TTC549 (cell line): ENCODE measurements at regions not wholly inside any gene's neighbourhood (a gene's known extent, or its start where the extent isn't known, plus 50 kb on each side); places are given as distances from the start of the nearest gene placed in this dataset.
"Not testable (repeated sequence)": the region's sequence is repeated elsewhere in the genome, so short reads cannot be mapped to it uniquely, and the experiment has no call there.

Experiments
- FAIRE-seq: peaks from 2 replicates; lab custom pipeline; 2012; peaks lifted over from hg19 to GRCh38; lab: Jason Lieb, UNC

DNA sequence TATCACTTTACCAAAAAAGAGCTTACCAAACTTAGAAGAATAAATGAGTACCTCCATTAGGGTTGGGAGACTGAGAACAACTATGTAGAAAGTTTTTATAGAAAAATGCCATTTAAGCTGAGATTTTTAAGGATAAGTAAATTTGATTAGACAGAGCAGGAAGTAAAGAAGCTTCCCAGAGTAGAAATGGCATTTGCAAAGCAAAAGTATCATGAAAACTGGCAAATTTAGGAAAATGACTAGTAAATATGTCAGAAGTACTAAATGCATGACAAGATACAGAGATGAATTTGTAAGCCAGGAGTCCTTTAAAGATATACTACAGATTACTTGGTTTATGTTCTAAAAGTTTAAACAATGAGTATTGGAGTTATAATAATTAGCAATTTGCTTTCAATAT lies 2581.8 kb downstream of the PCDH9 start:
- no peak for FAIRE-seq

DNA sequence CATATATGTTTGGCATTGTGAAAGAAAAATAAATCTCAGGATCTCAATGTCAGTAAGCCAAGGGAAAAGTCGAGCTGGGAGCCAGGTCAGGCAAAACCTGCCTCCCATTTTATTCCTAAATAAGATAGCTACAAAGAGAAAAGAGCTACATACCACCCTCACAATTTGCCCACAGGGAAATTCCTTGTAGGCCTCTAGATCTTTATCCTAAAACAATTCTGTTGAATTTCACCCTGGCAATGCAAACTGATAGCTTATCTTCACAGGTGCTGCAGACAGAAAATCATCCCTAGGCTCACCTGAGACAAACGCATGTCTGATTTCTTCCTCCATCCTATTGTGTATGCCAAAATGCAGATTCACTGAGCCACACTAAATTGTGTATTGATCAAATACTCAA lies 2587.1 kb downstream of the PCDH9 start:
- FAIRE-seq, result no peak

DNA sequence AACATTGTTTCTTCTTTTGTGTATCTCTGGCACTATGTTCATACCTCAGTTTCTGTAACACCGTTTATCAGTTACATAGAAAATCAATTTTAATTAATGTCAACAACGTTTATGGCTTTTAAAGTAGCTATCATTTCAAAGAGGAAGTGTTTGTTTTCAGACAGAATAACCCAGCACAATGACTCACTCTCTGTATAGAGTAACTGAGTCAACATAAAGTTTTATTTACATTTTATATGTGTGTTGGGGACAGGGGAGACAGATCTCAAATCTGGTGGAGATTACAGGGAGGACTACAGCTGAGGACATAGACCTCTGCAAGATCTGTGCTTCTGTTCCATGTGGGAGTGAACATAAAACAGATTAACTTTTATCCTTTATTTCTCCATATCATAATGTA lies 2590.1 kb downstream of the PCDH9 start:
- FAIRE-seq, result no peak

DNA sequence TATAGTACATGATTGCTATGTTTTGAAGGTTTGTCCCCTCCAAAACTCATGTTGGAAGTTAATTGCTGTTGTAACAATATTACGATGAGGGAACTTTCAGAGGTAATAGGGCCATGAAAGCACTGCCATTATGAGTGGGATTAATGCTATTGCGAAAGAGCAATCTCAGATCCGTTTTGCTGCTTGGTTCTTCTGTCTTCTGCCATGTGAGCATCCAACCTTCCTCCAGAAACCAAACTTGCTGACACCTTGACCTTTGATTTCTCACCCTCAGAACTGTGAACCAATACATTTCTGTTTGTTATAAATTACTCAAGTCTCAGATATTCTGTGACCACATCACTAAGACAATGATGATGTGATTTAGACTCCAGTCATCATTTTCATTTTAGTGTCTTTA lies 2590.9 kb downstream of the PCDH9 start:
- no peak for FAIRE-seq

GRCh38 chr13:64633948-64634347 lies 2596.2 kb downstream of the PCDH9 start:
- FAIRE-seq, result no peak

DNA sequence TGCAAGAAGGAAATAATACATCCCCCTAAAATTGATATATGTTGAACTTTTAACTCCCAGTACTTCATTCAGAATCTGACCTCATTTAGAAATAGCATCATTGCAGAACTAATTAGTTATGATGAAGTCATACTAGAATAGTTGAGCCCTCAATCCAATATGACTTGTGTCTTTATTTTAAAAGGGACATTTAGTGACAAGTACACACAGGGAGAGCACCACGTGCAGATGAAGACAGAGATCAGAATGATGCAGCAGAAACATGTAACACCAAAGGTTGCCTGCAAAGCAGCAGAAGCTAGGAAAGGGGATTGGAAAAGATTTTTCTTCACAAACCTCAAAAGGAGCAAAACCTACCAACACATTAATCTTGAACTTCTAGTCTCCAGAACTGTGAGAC lies 2602.5 kb downstream of the PCDH9 start:
- no peak for FAIRE-seq

DNA sequence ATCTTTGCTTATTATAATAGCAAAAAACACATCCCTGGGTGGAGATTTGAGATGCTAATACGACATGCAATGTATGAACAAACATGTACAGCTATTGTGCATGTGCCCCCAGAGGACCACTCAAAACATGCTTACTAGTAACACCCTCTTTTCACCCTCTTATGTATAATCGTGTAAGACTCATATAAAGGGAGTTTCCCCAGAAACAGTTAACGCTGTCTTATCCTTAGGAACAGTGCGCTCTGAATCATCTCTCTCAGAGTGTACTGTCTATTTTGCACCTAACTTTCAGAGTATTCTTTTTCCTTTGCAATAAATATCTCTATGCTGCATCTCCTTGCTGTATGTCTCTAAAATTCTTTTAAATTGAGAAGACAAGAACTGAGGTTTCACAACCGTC lies 2604.0 kb downstream of the PCDH9 start:
- no peak for FAIRE-seq

GRCh38 chr13:64617231-64617630 lies 2612.9 kb downstream of the PCDH9 start:
- FAIRE-seq, result no peak

DNA sequence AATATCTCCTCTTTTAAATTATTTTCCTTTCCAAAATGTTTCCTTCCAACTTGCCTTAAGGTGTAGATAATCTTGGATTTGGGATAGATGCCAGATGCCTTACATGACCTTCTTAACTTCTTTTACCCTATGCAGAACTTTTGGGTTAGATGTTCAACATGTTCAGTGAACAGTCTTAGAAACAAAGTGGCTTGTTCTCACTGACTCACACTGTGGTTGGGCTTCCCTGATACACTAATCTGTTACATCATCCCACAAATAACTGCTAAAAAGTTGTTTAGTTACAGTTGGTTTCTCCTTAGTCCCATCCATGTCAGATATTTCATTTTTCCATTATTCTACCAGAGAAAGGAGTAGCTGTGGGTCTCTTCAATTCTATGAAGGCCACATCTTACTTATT lies 2638.2 kb downstream of the PCDH9 start:
- FAIRE-seq, result no peak

- no peak for FAIRE-seq
Observed at GRCh38 chr13:64579331-64579730, 2650.8 kb downstream of the PCDH9 start.

DNA sequence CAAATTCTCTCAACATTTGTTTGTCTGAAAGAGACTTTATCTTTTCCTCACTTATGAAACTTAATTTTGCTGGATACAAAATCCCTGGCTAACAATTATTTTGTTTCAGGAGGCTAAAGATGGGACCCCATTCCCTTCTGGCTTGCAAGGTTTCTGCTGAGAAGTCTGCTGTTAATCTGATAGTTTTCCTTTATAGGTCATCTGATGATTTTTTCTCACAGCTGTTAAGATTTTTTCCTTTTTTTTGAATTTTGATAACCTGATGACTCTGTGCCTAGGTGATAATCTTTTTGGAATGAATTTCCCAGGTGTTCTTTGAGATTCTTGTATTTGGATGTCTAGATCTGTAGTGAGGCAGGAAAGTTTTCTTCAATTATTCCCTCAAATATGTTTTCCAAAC lies 2661.4 kb downstream of the PCDH9 start:
- FAIRE-seq, result no peak

DNA sequence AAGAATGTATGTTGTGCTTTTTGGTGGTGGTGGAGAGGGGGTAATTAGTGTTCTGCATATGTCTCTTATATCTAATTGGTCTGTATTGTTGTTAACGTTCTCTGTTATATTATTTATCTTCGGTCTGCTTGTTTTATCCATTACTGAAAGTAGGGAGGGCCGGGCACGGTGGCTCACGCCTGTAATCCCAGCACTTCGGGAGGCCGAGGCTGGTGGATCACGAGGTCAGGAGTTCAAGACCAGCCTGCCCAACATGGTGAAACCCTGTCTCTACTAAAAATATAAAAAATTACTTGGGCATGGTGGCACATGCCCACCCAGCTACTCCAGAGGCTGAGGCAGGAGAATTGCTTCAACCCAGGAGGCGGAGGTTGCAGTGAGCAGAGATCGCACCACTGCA lies 2672.1 kb downstream of the PCDH9 start:
- not testable (repeated sequence) for FAIRE-seq

GRCh38 chr13:64556376-64556775 lies 2673.8 kb downstream of the PCDH9 start:
- FAIRE-seq, result no peak

- FAIRE-seq, result no peak
Observed at GRCh38 chr13:64553411-64554129, 2676.6 kb downstream of the PCDH9 start.

- FAIRE-seq, result no peak
Observed at GRCh38 chr13:64551755-64552154, 2678.4 kb downstream of the PCDH9 start.

GRCh38 chr13:64546371-64546770 lies 2683.8 kb downstream of the PCDH9 start:
- FAIRE-seq, result no peak

DNA sequence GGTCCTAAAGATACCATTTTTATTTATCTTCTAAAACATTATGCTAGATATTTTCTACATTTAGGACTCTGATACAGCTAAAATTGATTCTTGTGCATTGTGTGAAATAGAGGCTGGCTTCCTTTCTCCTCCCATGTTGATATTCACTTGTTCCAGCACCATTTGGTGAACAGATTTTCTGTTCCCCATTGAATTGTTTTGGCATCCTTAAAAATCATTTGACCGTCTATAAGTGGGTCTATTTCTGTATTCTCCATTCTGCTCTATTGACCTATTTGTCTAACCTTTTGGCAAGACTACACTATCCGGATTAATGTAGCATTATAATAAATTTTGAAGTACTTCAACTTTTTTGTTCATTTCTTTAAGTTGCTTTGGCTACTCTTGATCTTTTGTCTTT lies 2689.2 kb downstream of the PCDH9 start:
- FAIRE-seq, result no peak

- FAIRE-seq, result peak; percentile 11
Observed at GRCh38 chr13:64540468-64540867, 2689.7 kb downstream of the PCDH9 start.

DNA sequence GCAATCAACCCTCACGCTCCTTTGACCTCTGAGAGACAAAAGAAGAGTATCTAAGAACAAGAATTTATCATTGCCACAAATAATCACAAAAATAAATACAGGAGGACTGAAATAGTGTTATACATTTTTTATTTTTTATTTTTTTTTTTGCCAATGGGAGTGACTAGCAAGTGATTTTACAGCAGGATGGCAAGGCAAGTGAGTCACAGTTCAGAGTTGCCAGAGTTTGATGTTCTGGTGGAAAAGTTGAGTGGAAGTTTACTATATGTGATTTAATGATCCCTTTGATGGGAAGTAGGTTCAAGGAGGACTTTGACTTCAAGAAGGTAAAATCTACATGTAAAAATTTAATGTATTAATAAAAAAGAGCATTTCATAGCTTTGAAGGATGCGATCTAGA lies 2691.4 kb downstream of the PCDH9 start:
- no peak for FAIRE-seq

GRCh38 chr13:64534302-64534701 lies 2695.8 kb downstream of the PCDH9 start:
- FAIRE-seq, result no peak

DNA sequence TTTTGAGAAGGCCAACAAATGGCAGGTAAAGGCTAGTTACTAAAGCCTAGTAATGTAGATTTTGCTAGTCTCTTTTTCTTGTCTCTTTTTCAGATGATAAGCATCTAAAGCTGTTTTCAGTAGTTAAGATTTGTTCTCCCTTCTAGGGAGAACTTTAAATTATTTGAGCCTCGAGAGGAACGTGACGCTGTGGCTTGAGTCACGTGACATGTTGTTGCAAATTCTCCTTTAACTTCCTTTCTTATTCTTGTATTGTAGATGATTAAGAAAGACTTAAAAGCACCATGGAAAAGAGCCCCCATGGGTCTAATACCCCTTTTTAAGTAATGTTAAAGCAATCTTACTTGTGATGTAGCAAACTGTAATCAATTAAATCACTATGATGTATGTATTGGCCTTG lies 2698.7 kb downstream of the PCDH9 start:
- FAIRE-seq, result no peak

DNA sequence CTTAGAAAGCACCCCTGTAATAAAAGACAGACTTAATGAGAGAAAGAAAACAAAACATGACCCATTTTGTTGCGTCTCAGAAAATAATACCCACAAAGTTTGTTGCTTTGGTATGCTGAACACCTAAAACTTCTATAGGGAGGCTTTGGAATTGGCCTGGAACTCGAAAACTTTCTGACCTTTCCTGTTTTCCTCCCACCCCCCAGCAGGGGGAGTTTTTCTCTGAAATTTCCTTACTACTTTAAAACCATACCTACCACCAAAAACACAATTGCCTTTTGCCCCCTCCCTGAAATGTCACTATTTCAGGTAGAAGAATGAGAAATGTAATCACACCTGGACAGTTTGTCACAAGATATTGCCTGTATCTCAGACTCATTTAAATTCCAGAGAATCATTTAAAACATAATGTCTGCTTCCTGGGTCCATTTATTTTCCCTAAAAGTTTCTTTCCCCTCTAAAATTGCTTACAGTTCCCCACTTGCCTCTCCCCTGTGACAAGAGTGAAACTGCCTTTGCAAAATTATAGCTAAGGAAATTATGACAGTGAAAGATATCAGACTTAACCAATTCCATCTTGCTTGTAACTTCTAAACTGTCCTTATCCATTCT lies 2700.2 kb downstream of the PCDH9 start:
- FAIRE-seq, result no peak

DNA sequence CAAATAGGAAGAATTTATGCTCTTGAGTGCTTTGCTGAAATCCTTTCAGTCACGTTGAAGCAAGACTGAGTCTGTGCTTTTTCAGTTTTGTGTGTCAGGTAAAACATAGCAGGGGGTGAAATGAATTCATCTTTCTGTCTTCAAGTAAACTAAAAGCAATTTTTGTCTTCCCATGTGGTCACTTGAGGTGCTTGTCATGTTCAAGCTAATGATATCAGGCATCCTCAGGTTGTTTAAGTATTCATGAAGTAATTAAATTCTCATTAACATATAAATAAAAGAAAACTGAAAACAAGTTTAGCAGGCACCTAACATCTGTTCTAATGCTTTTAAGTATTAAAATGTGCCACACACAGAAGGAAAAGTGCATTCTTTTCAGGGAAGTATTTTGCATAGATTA lies 2701.3 kb downstream of the PCDH9 start:
- no peak for FAIRE-seq

- FAIRE-seq, result no peak
Observed at GRCh38 chr13:64527561-64527960, 2702.6 kb downstream of the PCDH9 start.
